ENCODE measurements at regions not wholly inside any gene's neighbourhood (a gene's known extent, or its start where the extent isn't known, plus 50 kb on each side); places are given as distances from the start of the nearest gene placed in this dataset.

DNA sequence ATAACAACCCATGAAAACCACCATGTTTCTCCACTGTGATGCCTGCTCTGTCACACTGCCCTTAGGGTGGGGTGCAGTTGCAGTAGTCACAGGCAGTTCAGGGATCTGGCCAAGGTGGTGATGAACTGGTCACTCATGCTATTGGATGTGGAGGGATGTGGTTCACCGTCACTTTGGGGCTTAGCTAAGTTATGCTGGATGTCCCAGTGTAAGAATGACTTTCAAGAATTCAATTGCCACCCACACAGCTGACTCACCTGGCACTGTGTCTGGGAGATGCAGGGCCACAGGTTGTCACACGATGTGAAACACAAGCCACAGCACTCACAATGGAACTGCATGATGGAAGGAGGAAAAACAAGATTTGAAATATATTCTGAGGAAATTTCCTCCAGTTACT lies 146.1 kb upstream of the CTNNB1 start:
- peak in 1 of 2 donors; percentile 3 for DNase-seq

- DNase-seq: no peak
These were observed 139.2 kb upstream of the CTNNB1 start for GRCh38 chr3:41060106-41060505.

- DNase-seq: no peak
These were observed 135.2 kb upstream of the CTNNB1 start for GRCh38 chr3:41064070-41064469.

- DNase-seq: no peak
These were observed 134.8 kb upstream of the CTNNB1 start for GRCh38 chr3:41064526-41064925.

DNA sequence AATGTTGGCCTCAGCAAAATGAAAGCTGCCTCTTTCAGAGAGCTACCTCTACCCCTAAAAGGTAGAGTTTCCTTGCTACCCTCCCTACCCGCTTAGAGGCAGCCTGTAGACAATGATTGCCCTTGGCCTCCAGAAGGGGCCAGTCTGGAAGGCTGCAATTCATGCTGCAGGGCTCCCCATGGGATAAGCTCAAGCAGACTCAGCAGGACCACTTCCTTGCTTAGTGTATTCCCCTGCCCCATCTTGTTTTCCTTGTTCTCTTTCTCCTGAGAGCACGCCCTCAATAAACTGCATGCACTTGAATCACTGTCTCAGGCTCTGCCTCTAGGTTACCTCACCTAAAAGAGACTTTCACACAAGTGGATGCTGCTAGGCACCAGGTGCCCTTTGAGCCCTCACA lies 134.0 kb upstream of the CTNNB1 start:
- no peak for DNase-seq

GRCh38 chr3:41073190-41073589 lies 126.1 kb upstream of the CTNNB1 start:
- no peak for DNase-seq

- DNase-seq: no peak
These were observed 123.3 kb upstream of the CTNNB1 start for GRCh38 chr3:41075975-41076374.

DNA sequence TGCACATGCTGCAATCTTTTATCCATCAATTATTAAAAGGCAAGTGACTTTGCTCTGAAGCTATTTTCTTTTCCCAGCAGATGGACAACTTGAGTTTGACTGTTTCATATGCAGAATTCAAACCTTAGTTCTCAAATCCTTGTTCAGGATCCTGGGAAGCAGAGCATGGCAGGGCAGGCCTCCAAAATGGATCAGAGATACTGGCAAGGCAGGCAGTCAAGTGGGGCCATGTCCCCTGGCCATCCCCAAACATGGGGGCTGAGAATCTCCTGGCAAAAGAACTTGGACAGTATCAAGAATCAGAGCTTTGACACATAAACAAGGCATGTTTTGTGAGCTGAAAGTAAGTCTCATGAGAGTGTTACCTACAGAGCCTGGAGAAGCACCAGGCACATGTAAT lies 122.9 kb upstream of the CTNNB1 start:
- no peak for DNase-seq

DNA sequence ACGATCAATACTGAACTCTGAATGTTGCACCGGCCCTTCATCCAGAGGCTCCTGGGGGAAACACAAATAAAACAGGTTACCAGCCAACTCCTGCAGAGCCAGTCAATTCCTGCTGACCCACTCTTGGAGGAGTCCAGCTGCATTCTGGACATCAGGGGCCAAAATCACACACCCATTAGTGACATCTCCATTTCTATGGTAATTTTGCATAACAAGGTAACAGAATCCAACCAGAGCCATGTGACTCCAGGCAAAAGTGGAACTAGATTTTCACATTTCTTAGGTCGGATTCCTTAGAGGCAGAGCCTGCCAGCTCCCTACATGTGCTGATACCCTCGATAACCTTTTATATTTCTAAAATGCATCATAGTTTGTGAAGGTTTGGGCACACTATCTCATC lies 119.2 kb upstream of the CTNNB1 start:
- DNase-seq: no peak

DNA sequence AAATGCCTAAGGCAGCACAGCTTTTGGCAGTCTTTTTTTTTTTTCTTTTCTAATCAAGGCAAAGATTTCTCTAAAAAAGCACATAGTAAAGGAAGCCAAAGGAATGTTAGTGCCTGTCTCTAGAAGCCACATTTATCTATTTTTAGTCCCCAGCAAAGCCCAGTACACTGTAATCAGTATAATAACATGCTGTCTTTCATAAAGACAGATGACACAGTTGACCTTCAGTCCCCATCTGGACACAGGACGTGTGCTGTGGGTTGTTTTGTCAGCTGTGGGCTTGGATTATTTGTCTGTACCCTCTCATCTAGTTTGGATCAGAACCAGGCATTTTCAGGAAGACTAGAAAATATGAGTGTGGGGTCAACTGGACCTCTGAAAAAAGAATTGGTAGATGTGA lies 110.4 kb upstream of the CTNNB1 start:
- no peak for DNase-seq

DNA sequence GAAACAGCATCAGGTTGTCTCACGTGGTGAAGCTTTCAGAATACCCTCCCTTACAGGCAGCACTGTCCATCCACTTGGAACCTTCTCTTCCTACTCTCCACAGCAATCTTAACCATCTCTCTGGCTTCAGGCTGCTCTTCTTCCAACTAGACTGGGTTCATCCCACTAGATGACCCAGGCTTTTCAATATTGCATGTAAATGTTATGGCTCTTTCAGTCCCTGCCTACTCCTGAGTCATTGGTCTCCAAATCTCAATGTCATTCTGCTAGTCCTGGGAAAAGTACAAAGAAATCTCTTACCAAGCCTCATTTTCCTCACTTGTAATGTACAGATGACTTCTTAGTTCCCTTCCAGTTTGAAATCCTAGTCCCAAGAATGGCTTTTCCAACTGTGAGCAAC lies 109.7 kb upstream of the CTNNB1 start:
- no peak for DNase-seq

DNA sequence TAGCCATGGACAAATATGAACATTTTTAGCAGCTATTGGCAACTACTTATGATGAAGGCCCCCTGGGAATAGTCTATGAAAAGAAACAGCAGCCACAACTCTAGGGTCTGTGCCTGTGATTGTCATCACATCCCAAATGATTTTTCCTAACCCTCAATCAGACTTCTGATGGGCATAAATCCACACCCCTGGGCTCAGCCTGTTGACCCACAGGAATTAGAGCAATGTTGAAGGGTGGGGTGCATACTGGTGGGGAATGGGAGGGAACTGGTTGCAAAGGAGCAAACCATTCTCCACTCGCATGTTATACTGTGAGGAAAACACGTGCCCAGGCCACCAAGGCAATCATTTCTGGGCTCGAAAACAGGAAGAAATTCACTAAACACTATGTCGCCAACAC lies 106.5 kb upstream of the CTNNB1 start:
- no peak for DNase-seq

- DNase-seq: no peak
These were observed 105.8 kb upstream of the CTNNB1 start for GRCh38 chr3:41093476-41093875.

DNA sequence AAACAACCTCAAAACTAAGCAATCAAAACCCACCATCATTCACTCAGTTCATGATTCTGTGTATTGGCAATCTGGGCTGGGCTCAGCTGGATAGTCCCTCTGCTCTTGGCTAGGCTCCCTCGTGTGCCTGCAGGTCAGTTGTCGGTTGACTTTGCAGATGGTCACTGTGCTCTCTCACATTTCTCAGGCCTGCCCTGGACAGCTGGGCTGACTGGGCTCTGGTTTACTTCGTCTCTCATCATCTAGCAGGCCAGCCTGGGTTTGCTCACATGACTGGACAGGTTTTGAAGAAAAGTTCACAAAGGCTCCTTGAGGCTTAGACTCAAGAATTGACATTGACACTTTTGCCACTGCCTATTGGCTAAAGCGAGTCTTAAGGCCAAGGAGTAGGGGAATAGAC lies 105.0 kb upstream of the CTNNB1 start:
- no peak for DNase-seq

GRCh38 chr3:41095702-41096101 lies 103.6 kb upstream of the CTNNB1 start:
- no peak for DNase-seq

GRCh38 chr3:41097896-41098496 lies 101.3 kb upstream of the CTNNB1 start:
- DNase-seq: no peak

- no peak for DNase-seq
These were observed 98.1 kb upstream of the CTNNB1 start for GRCh38 chr3:41101231-41101630.

GRCh38 chr3:41102053-41102556 lies 97.2 kb upstream of the CTNNB1 start:
- no peak for DNase-seq

GRCh38 chr3:41102750-41103149 lies 96.6 kb upstream of the CTNNB1 start:
- DNase-seq: no peak

- no peak for DNase-seq
These were observed 96.1 kb upstream of the CTNNB1 start for GRCh38 chr3:41103200-41103599.

GRCh38 chr3:41104147-41104546 lies 95.2 kb upstream of the CTNNB1 start:
- DNase-seq: no peak

DNA sequence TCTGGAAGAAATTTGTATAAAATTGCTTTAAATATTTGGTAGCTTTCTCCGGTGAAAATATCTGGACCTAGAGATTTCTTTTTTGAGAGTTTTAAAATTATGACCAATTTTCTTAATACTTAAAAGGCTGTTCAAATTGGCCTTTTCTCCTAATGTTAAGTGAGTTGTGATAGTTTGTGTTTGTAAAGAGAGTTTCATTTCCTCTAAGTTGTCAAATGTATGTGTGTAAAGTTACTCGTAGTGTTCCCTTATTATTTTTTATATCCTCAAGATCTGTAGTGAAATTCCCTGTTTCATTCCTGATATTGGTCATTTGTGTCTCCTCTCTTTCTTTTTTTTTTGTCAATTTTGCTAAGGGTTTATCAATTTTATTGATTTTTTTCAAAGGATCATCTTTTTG lies 92.6 kb upstream of the CTNNB1 start:
- no peak for DNase-seq

GRCh38 chr3:41111011-41111410 lies 88.3 kb upstream of the CTNNB1 start:
- DNase-seq: no peak

- no peak for DNase-seq
These were observed 86.8 kb upstream of the CTNNB1 start for GRCh38 chr3:41112466-41112865.

DNA sequence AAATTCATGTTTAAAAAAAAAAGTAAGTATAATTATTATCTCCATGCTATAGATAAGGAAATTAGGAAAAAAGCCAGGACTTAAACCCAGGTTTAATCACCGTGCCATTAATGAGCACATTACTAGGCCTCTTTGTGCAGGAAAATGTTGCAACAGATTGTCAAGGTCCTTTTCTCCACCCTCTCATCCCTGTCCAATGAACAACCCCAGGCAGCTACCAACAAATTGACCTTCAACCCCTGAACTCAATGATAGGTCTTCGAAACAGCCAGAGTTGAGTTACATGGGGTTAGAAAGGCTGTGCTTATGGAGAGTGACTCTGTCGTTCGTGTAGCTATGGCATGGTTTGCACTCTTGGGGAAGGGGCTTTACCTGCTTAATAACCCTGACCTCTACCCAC lies 84.2 kb upstream of the CTNNB1 start:
- DNase-seq: no peak

GRCh38 chr3:41116851-41117250 lies 82.5 kb upstream of the CTNNB1 start:
- no peak for DNase-seq
